Hepatocyte (in vitro differentiated cells): ENCODE measurements at regions not wholly inside any gene's neighbourhood (a gene's known extent, or its start where the extent isn't known, plus 50 kb on each side); places are given as distances from the start of the nearest gene placed in this dataset.

Experiments used
- DNase-seq: peaks from one replicate; pipeline ENCODE4 v3.0.0-alpha.2; 2016; ENCODE audit warnings: low spot score
- H2AFZ ChIP-seq: fragments of 200-600 bp; sonication (generic); 2 replicates; pipeline ENCODE4 v1.6.0; 2016; ENCODE audit warnings: antibody characterized with exemption, mild to moderate bottlenecking
- H3K27ac ChIP-seq: fragments of 200-600 bp; sonication (generic); 2 replicates; pipeline ENCODE4 v1.5.1; 2016; ENCODE audit warnings: mild to moderate bottlenecking
- H3K27me3 ChIP-seq: fragments of 200-600 bp; sonication (generic); 2 replicates; pipeline ENCODE4 v1.6.1; 2016
- H3K36me3 ChIP-seq: fragments of 200-600 bp; sonication (generic); replicated peaks from 2 replicates; pipeline ENCODE4 v1.5.1; 2016; ENCODE audit warnings: low read depth; ENCODE audit not compliant: insufficient read depth
- H3K4me1 ChIP-seq: fragments of 200-600 bp; sonication (generic); 2 replicates; pipeline ENCODE4 v1.5.1; 2016; ENCODE audit warnings: mild to moderate bottlenecking, moderate library complexity; ENCODE audit not compliant: insufficient read depth
- H3K4me2 ChIP-seq: fragments of 200-600 bp; sonication (generic); 2 replicates; pipeline ENCODE4 v1.6.0; 2016
- H3K4me3 ChIP-seq: fragments of 200-600 bp; sonication (generic); 2 replicates; pipeline ENCODE4 v1.5.1; 2016; ENCODE audit warnings: mild to moderate bottlenecking
- H3K79me2 ChIP-seq: fragments of 200-600 bp; sonication (generic); 2 replicates; pipeline ENCODE4 v1.6.0; 2017; ENCODE audit warnings: mild to moderate bottlenecking
- H3K9me2 ChIP-seq: fragments of 200-600 bp; sonication (generic); replicated peaks from 2 replicates; pipeline ENCODE4 v1.6.0; 2017; ENCODE audit warnings: mild to moderate bottlenecking; ENCODE audit not compliant: insufficient read depth
- H3K9me3 ChIP-seq: fragments of 200-600 bp; sonication (generic); 2 replicates; pipeline ENCODE4 v1.5.1; 2016; ENCODE audit warnings: low read depth, mild to moderate bottlenecking
- H4K20me1 ChIP-seq: fragments of 200-600 bp; sonication (generic); 2 replicates; pipeline ENCODE4 v1.6.0; 2016; ENCODE audit warnings: mild to moderate bottlenecking; ENCODE audit not compliant: insufficient read depth, poor library complexity, severe bottlenecking
- EZH2 ChIP-seq: fragments of 200-600 bp; sonication (generic); IDR thresholded peaks from 2 replicates; pipeline ENCODE4 v1.6.1; 2016; ENCODE audit warnings: antibody characterized with exemption, mild to moderate bottlenecking, borderline replicate concordance
- EZH2phosphoT487 ChIP-seq: fragments of 200-600 bp; sonication (generic); IDR thresholded peaks from one replicate; pipeline ENCODE4 v1.6.1; 2018; ENCODE audit warnings: antibody characterized with exemption, mild to moderate bottlenecking, low read depth, moderate library complexity; ENCODE audit not compliant: unreplicated experiment, severe bottlenecking
- WGBS: methylation state at CpG from one replicate; pipeline ENCODE4 v1.1.6; 2016; ENCODE audit warnings: low lambda C conversion rate; ENCODE audit errors: missing lambda C conversion rate; 5-methylcytosine and 5-hydroxymethylcytosine counted together
- TF ChIP-seq, protein P1 (sequence below): fragments of 200-600 bp; sonication (generic); IDR thresholded peaks from 2 replicates; pipeline ENCODE4 v1.5.1; 2016; ENCODE audit warnings: antibody characterized with exemption, mild to moderate bottlenecking; ENCODE audit not compliant: poor library complexity

DNA sequence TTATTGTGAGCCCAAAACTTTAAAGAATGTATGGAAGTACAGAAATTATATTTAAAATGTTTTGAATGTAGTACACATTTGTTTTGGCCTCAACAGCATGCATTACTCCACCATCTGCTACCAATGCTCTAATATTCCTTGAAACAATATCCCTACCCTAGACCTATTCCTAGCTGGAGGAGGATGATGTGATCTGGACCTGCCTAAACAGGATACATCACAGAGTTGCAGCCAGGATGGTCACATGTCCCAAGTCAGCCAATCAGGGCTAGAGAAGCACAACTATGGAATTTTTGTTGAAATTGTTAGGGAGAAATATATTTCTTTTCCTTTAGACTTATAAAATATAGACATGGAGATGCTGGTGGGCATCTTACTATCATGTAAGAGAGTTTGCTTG, 623.3 kb upstream of the NR5A2 start:
- Histone ChIP-seq H3K4me3 (no peak overlapping the region), H3K36me3 (no peaks in the 10 kb centered on the region), H2AFZ (no peak overlapping the region), H3K9me3 (no peaks in the 10 kb centered on the region), H3K27ac (no peak overlapping the region), H4K20me1 (no peaks in the 10 kb centered on the region), H3K9me2 (no peaks in the 10 kb centered on the region), H3K27me3 (no peaks in the 10 kb centered on the region), H3K4me1 (no peaks in the 10 kb centered on the region), H3K79me2 (no peaks in the 10 kb centered on the region), H3K4me2 (no peak overlapping the region)
- TF ChIP-seq EZH2 (no peak), EZH2phosphoT487 (no peak)
- TF ChIP-seq, protein P1, sequence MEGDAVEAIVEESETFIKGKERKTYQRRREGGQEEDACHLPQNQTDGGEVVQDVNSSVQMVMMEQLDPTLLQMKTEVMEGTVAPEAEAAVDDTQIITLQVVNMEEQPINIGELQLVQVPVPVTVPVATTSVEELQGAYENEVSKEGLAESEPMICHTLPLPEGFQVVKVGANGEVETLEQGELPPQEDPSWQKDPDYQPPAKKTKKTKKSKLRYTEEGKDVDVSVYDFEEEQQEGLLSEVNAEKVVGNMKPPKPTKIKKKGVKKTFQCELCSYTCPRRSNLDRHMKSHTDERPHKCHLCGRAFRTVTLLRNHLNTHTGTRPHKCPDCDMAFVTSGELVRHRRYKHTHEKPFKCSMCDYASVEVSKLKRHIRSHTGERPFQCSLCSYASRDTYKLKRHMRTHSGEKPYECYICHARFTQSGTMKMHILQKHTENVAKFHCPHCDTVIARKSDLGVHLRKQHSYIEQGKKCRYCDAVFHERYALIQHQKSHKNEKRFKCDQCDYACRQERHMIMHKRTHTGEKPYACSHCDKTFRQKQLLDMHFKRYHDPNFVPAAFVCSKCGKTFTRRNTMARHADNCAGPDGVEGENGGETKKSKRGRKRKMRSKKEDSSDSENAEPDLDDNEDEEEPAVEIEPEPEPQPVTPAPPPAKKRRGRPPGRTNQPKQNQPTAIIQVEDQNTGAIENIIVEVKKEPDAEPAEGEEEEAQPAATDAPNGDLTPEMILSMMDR, result no peak
- no peak for DNase-seq

DNA sequence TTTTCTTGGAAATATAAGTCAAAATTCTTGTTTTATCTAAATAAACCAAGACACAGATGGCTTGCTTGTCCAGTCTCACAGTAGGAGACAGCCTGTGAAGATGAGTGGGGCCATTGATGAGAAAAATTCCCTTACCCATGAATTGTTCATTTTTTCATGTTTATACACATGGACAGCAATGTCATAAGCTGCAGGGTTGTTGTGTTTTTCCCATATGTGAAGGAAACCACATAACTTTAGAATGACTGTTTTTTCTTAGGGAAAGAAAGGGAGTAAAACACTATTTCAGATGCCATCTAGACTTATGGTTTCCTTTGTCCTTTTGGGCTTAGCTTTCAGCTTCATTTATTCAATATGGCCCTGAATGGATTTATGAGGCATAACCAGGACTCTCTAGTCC, 622.5 kb upstream of the NR5A2 start:
- DNase-seq, result no peak
- Histone ChIP-seq H3K4me2 (no peak overlapping the region), H2AFZ (no peak overlapping the region)

DNA sequence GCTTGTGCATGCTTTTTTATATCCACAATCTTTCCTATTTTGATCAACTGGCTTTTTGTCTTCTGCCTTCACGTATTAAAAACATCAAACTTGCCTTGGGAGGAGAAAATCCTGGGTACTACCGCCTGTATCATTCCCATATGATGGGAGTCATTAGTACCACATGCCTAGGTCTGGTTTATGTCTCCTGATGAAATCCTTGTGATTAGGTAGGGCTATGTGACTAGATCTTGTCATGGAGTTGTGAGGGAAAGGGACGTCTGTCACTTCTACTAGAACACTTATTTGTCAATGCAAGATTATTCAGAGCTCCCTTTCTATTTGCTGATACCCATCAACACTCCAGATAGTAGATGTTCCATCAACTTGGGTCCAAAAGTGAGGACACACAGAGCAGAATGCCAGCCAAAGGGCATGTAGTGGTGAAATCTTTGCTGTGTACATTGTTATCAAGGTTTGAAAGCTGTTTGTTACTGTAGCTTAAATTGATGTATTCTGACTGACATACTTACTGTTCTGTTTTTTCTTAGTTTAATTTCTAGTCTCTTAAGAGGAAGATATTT, 621.8 kb upstream of the NR5A2 start:
- Histone ChIP-seq H3K9me2 (no peaks in the 10 kb centered on the region), H3K4me2 (no peak overlapping the region), H3K27me3 (no peaks in the 10 kb centered on the region), H3K79me2 (no peaks in the 10 kb centered on the region), H3K27ac (no peak overlapping the region), H3K9me3 (no peaks in the 10 kb centered on the region), H3K4me1 (no peaks in the 10 kb centered on the region), H4K20me1 (no peaks in the 10 kb centered on the region), H3K4me3 (no peak overlapping the region), H2AFZ (no peak overlapping the region), H3K36me3 (no peaks in the 10 kb centered on the region)
- no peak for DNase-seq
- WGBS, result 74% methylated on average over 3 of the region's 3 CpGs
- TF ChIP-seq, protein P1, result no peak
- TF ChIP-seq EZH2 (no peak), EZH2phosphoT487 (no peak)

More for the DNA sequence above, 622.5 kb upstream of the NR5A2 start:
- no peaks in the 10 kb centered on the region for H3K4me1 ChIP-seq
- no peaks in the 10 kb centered on the region for H3K36me3 ChIP-seq
- H3K4me3 ChIP-seq, result no peak overlapping the region
- H3K9me3 ChIP-seq, result no peaks in the 10 kb centered on the region
- H3K79me2 ChIP-seq, result no peaks in the 10 kb centered on the region
- no peak overlapping the region for H3K27ac ChIP-seq
- H3K9me2 ChIP-seq, result no peaks in the 10 kb centered on the region
- H4K20me1 ChIP-seq, result no peaks in the 10 kb centered on the region
- no peaks in the 10 kb centered on the region for H3K27me3 ChIP-seq
- no peak for TF ChIP-seq EZH2
- TF ChIP-seq, protein P1, result no peak
- TF ChIP-seq EZH2phosphoT487, result no peak

DNA sequence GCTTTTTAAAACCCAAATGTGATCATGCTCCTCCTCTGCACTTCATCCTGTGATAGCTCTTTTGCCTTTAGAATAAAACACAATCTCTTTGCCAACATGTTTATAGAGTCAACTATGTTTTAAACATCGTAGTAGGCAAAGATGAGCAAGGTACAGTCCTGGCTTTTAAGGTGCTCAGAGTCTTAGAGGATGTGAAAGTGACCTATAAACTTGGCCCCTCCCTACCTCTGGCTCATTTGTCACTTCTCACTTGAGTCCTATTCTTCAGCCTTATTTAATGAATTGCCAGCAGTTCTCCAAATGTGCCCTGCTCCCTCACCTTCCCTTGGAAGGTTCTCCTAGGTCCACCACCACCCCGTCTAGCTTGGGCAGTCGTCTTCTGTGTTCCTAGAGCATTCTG, 617.0 kb upstream of the NR5A2 start:
- Histone ChIP-seq H3K36me3 (no peaks in the 10 kb centered on the region), H3K4me1 (no peaks in the 10 kb centered on the region), H2AFZ (no peak overlapping the region), H4K20me1 (no peaks in the 10 kb centered on the region), H3K27me3 (no peaks in the 10 kb centered on the region), H3K9me2 (no peaks in the 10 kb centered on the region), H3K4me2 (no peak overlapping the region), H3K4me3 (no peak overlapping the region), H3K9me3 (no peaks in the 10 kb centered on the region), H3K27ac (no peak overlapping the region), H3K79me2 (no peaks in the 10 kb centered on the region)
- no peak for DNase-seq
- TF ChIP-seq, protein P1, result no peak
- TF ChIP-seq EZH2phosphoT487 (no peak), EZH2 (no peak)
- 85% methylated on average over 3 of the region's 3 CpGs for WGBS
